ENCODE measurements at regions not wholly inside any gene's neighbourhood (a gene's known extent, or its start where the extent isn't known, plus 50 kb on each side); places are given as distances from the start of the nearest gene placed in this dataset.

GRCh38 chr18:41805341-41805740 is 149.7 kb upstream of the PIK3C3 start:
- TF ChIP-seq CTCF (IDR thresholded peaks at IDR 0.05) = no peak
- no peak for TF ChIP-seq POLR2A (IDR thresholded peaks at IDR 0.05)
